Panc1 (cell line): ENCODE measurements at regions not wholly inside any gene's neighbourhood (a gene's known extent, or its start where the extent isn't known, plus 50 kb on each side); places are given as distances from the start of the nearest gene placed in this dataset.

Experiments
- ATAC-seq: fragments of 200-7000 bp; cut with Tn5 transposase; 2 replicates; pipeline ENCODE4 v1.9.1; 2020; ENCODE audit warnings: mild to moderate bottlenecking, moderate library complexity
- BruUV-seq: library from RNA; stranded (reverse); fragments of 400-500 nt; replicated peaks from 2 replicates; lab custom pipeline; 2021; lab: Mats Ljungman, UMichigan
- CTCF ChIA-PET: fragments of 300-600 bp; sonication (Branson Sonifier 250); formaldehyde crosslinking; loops from one replicate; lab custom pipeline; 2022; ENCODE audit warnings: antibody characterized with exemption; lab: Charles Lee
- POLR2A ChIA-PET: fragments of 300-600 bp; sonication (Branson Sonifier 250); formaldehyde crosslinking; loops from one replicate; lab custom pipeline; 2022; ENCODE audit warnings: antibody characterized with exemption; lab: Charles Lee
- DNase-seq: peaks from one replicate; pipeline ENCODE4 v3.0.0-alpha.2; 2010; ENCODE audit warnings: low read depth, low spot score
- H3K27ac ChIP-seq: 2 replicates; pipeline ENCODE4 v1.5.1; 2011; ENCODE audit warnings: mild to moderate bottlenecking, low read length, inconsistent platforms
- H3K27me3 ChIP-seq: fragments of 200-500 bp; sonication (Bioruptor generic); 2 replicates; pipeline ENCODE4 v1.6.0; 2014; ENCODE audit warnings: low read length, inconsistent platforms; ENCODE audit not compliant: control insufficient read depth, insufficient read depth
- H3K36me3 ChIP-seq: fragments of 200-500 bp; sonication (Bioruptor generic); 2 replicates; pipeline ENCODE4 v1.5.1; 2014; ENCODE audit warnings: inconsistent platforms, mild to moderate bottlenecking, low read length, moderate library complexity; ENCODE audit not compliant: control insufficient read depth, insufficient read depth
- H3K4me1 ChIP-seq: 2 replicates; pipeline ENCODE4 v1.5.1; 2011; ENCODE audit warnings: inconsistent platforms, mild to moderate bottlenecking, low read length, moderate library complexity; ENCODE audit not compliant: control insufficient read depth, insufficient read depth
- H3K4me3 ChIP-seq, 2 experiments: 2 replicates each; pipeline ENCODE4 v1.5.1; 2011 to 2012; ENCODE audit warnings: low read depth in 2 of 2, low read length in 2 of 2, mild to moderate bottlenecking in 2 of 2, inconsistent platforms in 1 of 2, moderate library complexity in 1 of 2
- H3K9me3 ChIP-seq: fragments of 200-500 bp; sonication (Bioruptor generic); 2 replicates; pipeline ENCODE4 v1.5.1; 2014; ENCODE audit warnings: low read depth, mild to moderate bottlenecking, inconsistent platforms, low read length, moderate library complexity; ENCODE audit not compliant: control insufficient read depth, insufficient read depth
- POLR2AphosphoS5 ChIP-seq: IDR thresholded peaks from 2 replicates; pipeline ENCODE4 v1.6.1; 2012; ENCODE audit warnings: mild to moderate bottlenecking, low read depth, low read length, moderate library complexity
- SIN3A ChIP-seq: IDR thresholded peaks from 2 replicates; pipeline ENCODE4 v1.6.1; 2012; ENCODE audit warnings: low read depth, mild to moderate bottlenecking, low read length, moderate library complexity, borderline replicate concordance; ENCODE audit not compliant: insufficient read depth
- TCF7L2 ChIP-seq: IDR thresholded peaks from 2 replicates; pipeline ENCODE4 v1.6.1; 2011; ENCODE audit warnings: mild to moderate bottlenecking, low read depth, low read length, inconsistent platforms
- in situ Hi-C: cut with HindIII; loops from 2 replicates; pipeline ENCODE4 v1.10.0; 2016; ENCODE audit warnings: low sequenced_read_pairs, low pct_unique_long_range_greater_than_20kb
- intact Hi-C: fragments of 100-400 bp; cut with micrococcal nuclease; formaldehyde crosslinking; loops from one replicate; pipeline ENCODE4 v1.10.0; 2022; ENCODE audit not compliant: unreplicated experiment
- TF ChIP-seq, protein P1 (sequence below), 2 experiments: IDR thresholded peaks; 2 replicates each; pipeline ENCODE4 v1.6.1; 2011 to 2012; ENCODE audit warnings: low read depth in 2 of 2, control low read depth in 1 of 2, low read length in 1 of 2, mild to moderate bottlenecking in 1 of 2, moderate library complexity in 1 of 2; ENCODE audit not compliant: insufficient read depth in 1 of 2
- TF ChIP-seq, protein P2 (sequence below): fragments of 450-650 bp; IDR thresholded peaks from 2 replicates; pipeline ENCODE4 v1.5.1; 2017; ENCODE audit warnings: mild to moderate bottlenecking

DNA sequence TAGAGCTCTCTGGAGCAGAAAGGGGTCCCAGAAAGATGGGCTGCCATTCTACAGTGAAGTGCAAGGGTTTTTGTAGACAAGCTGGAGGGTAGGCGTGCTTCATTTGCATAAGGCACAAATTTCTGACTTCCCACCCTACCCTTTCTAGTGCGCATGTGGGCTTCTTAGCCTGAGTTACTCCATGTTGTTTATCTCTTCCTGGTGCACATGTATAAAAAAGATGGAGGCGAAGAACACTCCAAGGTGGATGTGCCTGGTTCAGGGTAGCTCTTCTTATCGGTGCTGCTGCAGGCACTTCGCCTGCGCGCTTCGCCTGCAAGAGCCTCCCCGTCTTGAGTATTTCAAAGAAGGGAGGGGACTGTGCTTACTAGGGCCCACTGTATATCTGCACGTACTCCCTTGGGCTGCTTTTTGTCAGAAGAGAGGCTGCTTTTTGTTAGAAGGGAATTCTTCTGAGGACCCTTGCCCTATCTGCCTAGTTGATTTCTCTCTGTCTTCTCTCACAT, 1047.3 kb upstream of the CNTN5 start:
- in situ Hi-C loops = no loop called here
- ChIA-PET CTCF (no interaction called here), POLR2A (no interaction called here)
- H3K4me1 ChIP-seq = no peaks in the 10 kb centered on the region
- ATAC-seq (no peak), DNase-seq (no peak)
- no peaks in the 10 kb centered on the region for H3K36me3 ChIP-seq
- no peaks in the 10 kb centered on the region for H3K9me3 ChIP-seq
- no peak overlapping the region for H3K27ac ChIP-seq
- H3K27me3 ChIP-seq = no peaks in the 10 kb centered on the region
- H3K4me3 ChIP-seq = no peak overlapping the region
- TF ChIP-seq, protein P1, sequence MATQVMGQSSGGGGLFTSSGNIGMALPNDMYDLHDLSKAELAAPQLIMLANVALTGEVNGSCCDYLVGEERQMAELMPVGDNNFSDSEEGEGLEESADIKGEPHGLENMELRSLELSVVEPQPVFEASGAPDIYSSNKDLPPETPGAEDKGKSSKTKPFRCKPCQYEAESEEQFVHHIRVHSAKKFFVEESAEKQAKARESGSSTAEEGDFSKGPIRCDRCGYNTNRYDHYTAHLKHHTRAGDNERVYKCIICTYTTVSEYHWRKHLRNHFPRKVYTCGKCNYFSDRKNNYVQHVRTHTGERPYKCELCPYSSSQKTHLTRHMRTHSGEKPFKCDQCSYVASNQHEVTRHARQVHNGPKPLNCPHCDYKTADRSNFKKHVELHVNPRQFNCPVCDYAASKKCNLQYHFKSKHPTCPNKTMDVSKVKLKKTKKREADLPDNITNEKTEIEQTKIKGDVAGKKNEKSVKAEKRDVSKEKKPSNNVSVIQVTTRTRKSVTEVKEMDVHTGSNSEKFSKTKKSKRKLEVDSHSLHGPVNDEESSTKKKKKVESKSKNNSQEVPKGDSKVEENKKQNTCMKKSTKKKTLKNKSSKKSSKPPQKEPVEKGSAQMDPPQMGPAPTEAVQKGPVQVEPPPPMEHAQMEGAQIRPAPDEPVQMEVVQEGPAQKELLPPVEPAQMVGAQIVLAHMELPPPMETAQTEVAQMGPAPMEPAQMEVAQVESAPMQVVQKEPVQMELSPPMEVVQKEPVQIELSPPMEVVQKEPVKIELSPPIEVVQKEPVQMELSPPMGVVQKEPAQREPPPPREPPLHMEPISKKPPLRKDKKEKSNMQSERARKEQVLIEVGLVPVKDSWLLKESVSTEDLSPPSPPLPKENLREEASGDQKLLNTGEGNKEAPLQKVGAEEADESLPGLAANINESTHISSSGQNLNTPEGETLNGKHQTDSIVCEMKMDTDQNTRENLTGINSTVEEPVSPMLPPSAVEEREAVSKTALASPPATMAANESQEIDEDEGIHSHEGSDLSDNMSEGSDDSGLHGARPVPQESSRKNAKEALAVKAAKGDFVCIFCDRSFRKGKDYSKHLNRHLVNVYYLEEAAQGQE (IDR thresholded peaks at IDR 0.05; ENCODE audit: insufficient read depth in 1 of 2, low read depth in 2 of 2, low read length in 1 of 2) = no peak
- TF ChIP-seq POLR2AphosphoS5 = no peak
- no peak for TF ChIP-seq SIN3A
- TF ChIP-seq TCF7L2 = no peak
- TF ChIP-seq, protein P2, sequence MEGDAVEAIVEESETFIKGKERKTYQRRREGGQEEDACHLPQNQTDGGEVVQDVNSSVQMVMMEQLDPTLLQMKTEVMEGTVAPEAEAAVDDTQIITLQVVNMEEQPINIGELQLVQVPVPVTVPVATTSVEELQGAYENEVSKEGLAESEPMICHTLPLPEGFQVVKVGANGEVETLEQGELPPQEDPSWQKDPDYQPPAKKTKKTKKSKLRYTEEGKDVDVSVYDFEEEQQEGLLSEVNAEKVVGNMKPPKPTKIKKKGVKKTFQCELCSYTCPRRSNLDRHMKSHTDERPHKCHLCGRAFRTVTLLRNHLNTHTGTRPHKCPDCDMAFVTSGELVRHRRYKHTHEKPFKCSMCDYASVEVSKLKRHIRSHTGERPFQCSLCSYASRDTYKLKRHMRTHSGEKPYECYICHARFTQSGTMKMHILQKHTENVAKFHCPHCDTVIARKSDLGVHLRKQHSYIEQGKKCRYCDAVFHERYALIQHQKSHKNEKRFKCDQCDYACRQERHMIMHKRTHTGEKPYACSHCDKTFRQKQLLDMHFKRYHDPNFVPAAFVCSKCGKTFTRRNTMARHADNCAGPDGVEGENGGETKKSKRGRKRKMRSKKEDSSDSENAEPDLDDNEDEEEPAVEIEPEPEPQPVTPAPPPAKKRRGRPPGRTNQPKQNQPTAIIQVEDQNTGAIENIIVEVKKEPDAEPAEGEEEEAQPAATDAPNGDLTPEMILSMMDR = no peak
- no TSS peak for BruUV-seq
- intact Hi-C loops = no loop called here

DNA sequence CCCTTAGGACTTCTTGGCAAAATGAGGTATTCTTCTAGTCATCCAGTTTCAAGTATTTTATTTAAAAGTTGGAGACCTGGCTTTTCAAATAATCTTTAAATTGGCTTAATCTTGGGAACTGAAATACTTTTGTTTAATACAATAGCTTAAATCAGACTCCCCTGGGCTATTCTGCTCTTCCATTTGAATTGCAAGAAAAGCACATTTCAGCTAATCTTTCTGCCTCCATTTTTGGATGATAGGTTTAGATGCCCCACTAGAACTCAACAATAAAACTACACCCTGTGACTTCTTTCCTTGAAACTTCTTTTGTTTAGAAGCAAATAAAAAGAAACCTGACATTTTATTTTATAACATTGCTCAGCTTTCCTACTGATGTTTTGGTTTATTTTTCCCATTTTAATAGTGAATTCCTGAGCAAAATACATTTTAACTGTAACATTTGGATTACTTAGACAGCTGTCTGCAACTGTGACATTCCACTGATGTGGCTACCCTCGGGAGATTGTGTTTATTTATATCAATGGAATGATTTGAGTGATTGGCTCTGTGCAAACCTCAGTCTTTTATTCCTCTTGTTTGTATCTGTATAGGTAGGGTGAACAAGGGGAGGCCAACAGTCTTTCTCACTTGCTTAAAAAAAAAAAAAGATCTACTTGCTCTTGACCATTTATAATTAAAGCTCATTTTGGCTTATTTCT, 1045.8 kb upstream of the CNTN5 start:
- in situ Hi-C loops = no loop called here
- no peaks in the 10 kb centered on the region for H3K4me1 ChIP-seq
- no peak overlapping the region for H3K27ac ChIP-seq
- H3K36me3 ChIP-seq = no peaks in the 10 kb centered on the region
- TF ChIP-seq POLR2AphosphoS5 = no peak
- TF ChIP-seq SIN3A = no peak
- TF ChIP-seq, protein P2 = no peak
- H3K9me3 ChIP-seq = no peaks in the 10 kb centered on the region
- H3K27me3 ChIP-seq = no peaks in the 10 kb centered on the region
- no peak for DNase-seq
- ATAC-seq = no peak
- POLR2A ChIA-PET = no interaction called here
- CTCF ChIA-PET = no interaction called here
- intact Hi-C loops = no loop called here
- H3K4me3 ChIP-seq = no peak overlapping the region
- BruUV-seq = no TSS peak
